PC-3 (cell line): ENCODE measurements at regions not wholly inside any gene's neighbourhood (a gene's known extent, or its start where the extent isn't known, plus 50 kb on each side); places are given as distances from the start of the nearest gene placed in this dataset.

Experiments
- CTCF ChIP-seq: fragments of 300-600 bp; sonication (generic); conservative IDR thresholded peaks from 2 replicates; pipeline ENCODE4 v1.5.1; 2017; ENCODE audit warnings: antibody characterized with exemption, low read depth, mild to moderate bottlenecking, low read length
- EZH2phosphoT487 ChIP-seq: fragments of 300-600 bp; sonication (generic); IDR thresholded peaks from 2 replicates; pipeline ENCODE4 v1.6.1; 2018; ENCODE audit warnings: mild to moderate bottlenecking, antibody characterized with exemption, low read length, borderline replicate concordance

- no peak for TF ChIP-seq CTCF
- TF ChIP-seq EZH2phosphoT487: no peak
These were observed 95.5 kb downstream of the QRSL1 start for GRCh38 chr6:106724848-106725247.
